ENCODE measurements at regions not wholly inside any gene's neighbourhood (a gene's known extent, or its start where the extent isn't known, plus 50 kb on each side); places are given as distances from the start of the nearest gene placed in this dataset.
"Not testable (repeated sequence)": the region's sequence is repeated elsewhere in the genome, so short reads cannot be mapped to it uniquely, and the experiment has no call there.

DNA sequence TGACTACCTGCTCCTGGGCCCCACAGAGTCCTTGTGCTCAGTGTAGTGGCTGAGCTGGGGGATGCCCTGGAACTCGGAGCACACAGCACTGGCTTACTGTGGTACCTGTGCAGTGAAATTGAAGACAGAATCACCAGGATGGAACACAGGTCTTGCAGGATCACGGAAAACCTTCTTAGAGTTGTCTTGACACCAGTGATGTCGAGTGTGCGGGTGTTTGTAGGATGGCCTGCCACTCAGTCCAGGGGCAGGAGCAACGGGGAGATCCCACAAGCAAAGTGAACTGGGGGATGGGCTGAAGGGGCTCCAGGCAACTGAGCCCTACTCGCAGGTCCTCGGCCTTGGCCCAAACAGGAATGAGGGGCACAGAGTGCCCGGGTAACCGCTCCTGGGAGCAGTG lies 122.2 kb upstream of the SERF1A start:
- H3K4me1 ChIP-seq (replicated peaks in 1 of 4; ENCODE audit: control insufficient read depth in 3 of 4, insufficient read depth in 4 of 4, low read length in 3 of 4); H4K8ac ChIP-seq (ENCODE audit: extremely low read depth, insufficient read depth, low read length); H4K5ac ChIP-seq (ENCODE audit: insufficient read length, low read depth, low read length); H3K4ac ChIP-seq (replicated peaks; ENCODE audit: insufficient read length, low read depth, low read length); FAIRE-seq; H3K14ac ChIP-seq (ENCODE audit: insufficient read length); H4K20me1 ChIP-seq (replicated peaks in 1 of 2; ENCODE audit: control insufficient read depth in 1 of 2, insufficient read depth in 2 of 2, low read length in 2 of 2); H3K9me3 ChIP-seq (ENCODE audit: insufficient read depth in 2 of 2, low read depth in 1 of 2, low read length in 1 of 2); H4K91ac ChIP-seq (replicated peaks; ENCODE audit: insufficient read length, low read length); H3K4me2 ChIP-seq (ENCODE audit: insufficient read depth in 1 of 2, low read depth in 2 of 2, low read length in 2 of 2); H3K23ac ChIP-seq (ENCODE audit: insufficient read length); H3K9ac ChIP-seq (replicated peaks in 1 of 4; ENCODE audit: extremely low read depth in 1 of 4, low read depth in 3 of 4, low read length in 3 of 4); H3K23me2 ChIP-seq (ENCODE audit: low read depth, low read length); H3K79me1 ChIP-seq (ENCODE audit: low read depth, low read length); H3K27me3 ChIP-seq (replicated peaks in 1 of 4; ENCODE audit: control insufficient read depth in 3 of 4, extremely low read depth in 1 of 4, insufficient read depth in 3 of 4, low read length in 3 of 4); H3K56ac ChIP-seq (replicated peaks; ENCODE audit: insufficient read length, low read depth, low read length); CTCF ChIA-PET (ENCODE audit: partially characterized antibody); H2BK120ac ChIP-seq (replicated peaks; ENCODE audit: low read depth, low read length); H2BK12ac ChIP-seq (ENCODE audit: low read depth, low read length); H3K79me2 ChIP-seq (ENCODE audit: control insufficient read depth in 1 of 2, insufficient read depth in 2 of 2, low read length in 2 of 2); H2BK15ac ChIP-seq (ENCODE audit: low read length); H3K4me3 ChIP-seq (ENCODE audit: extremely low read depth in 1 of 4, insufficient read depth in 2 of 4, low read depth in 3 of 4, low read length in 4 of 4); H2BK5ac ChIP-seq (ENCODE audit: low read depth, low read length); H3K27ac ChIP-seq (ENCODE audit: low read depth, low read length); H2AFZ ChIP-seq (ENCODE audit: low read length); H3K18ac ChIP-seq (ENCODE audit: extremely low read depth, low read length); H2AK5ac ChIP-seq (ENCODE audit: low read depth, low read length); H3K36me3 ChIP-seq (ENCODE audit: control insufficient read depth in 2 of 4, insufficient read depth in 4 of 4, low read length in 3 of 4); H2BK20ac ChIP-seq (ENCODE audit: low read length); POLR2A ChIA-PET (ENCODE audit: partially characterized antibody): not testable (repeated sequence)
- WGBS, 2 experiments (ENCODE audit: extremely low coverage in 1 of 2, insufficient coverage in 1 of 2, insufficient read length in 1 of 2, insufficient replicate concordance in 2 of 2, low coverage in 1 of 2, low lambda C conversion rate in 2 of 2, missing lambda C conversion rate in 1 of 2) = 95% methylated on average over 4 of the region's 9 CpGs; no CpG with 5 or more reads in 1 of the 2 experiments
- DNase-seq (ENCODE audit: low read depth in 1 of 2, low spot score in 2 of 2) = peak in 1 of 2 experiments; percentile 33

Data from H1 (cell line).